OCI-LY3 (cell line): ENCODE measurements at regions not wholly inside any gene's neighbourhood (a gene's known extent, or its start where the extent isn't known, plus 50 kb on each side); places are given as distances from the start of the nearest gene placed in this dataset.

Experiments
- EZH2phosphoT487 ChIP-seq: fragments of 200-600 bp; shearing (Covaris generic); IDR thresholded peaks from 2 replicates; pipeline ENCODE4 v1.6.1; 2018; ENCODE audit warnings: antibody characterized with exemption, mixed run types, low read depth
- TF ChIP-seq, protein P1 (sequence below): fragments of 200-600, 300-600 bp; sonication (generic); IDR thresholded peaks from 2 replicates; pipeline ENCODE4 v1.5.1; 2014; ENCODE audit warnings: antibody characterized with exemption, low read length, low read depth

DNA sequence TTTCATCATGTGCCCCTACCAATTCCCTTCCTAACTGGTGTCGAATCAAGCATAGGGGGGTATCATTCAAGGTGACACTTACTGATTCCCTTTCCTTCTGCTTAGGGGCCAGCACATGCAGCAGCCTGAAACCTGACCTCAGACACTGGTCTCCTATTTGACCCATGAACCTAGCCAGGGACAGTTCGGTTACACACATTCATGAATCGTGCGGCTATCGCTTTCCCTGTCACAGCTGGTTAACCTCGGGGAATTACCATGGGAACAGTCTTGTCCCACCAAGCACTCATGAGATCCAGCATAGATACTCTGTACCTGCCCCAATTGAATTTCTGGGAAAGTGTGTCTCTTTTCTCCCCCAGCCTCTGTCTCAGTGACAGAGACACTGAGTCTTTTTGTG lies 140.4 kb downstream of the ZNF674 start:
- TF ChIP-seq, protein P1, sequence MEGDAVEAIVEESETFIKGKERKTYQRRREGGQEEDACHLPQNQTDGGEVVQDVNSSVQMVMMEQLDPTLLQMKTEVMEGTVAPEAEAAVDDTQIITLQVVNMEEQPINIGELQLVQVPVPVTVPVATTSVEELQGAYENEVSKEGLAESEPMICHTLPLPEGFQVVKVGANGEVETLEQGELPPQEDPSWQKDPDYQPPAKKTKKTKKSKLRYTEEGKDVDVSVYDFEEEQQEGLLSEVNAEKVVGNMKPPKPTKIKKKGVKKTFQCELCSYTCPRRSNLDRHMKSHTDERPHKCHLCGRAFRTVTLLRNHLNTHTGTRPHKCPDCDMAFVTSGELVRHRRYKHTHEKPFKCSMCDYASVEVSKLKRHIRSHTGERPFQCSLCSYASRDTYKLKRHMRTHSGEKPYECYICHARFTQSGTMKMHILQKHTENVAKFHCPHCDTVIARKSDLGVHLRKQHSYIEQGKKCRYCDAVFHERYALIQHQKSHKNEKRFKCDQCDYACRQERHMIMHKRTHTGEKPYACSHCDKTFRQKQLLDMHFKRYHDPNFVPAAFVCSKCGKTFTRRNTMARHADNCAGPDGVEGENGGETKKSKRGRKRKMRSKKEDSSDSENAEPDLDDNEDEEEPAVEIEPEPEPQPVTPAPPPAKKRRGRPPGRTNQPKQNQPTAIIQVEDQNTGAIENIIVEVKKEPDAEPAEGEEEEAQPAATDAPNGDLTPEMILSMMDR: no peak
- TF ChIP-seq EZH2phosphoT487: no peak
